NCI-H1105 treated with DMSO at 0.1 percent for 48 hours (cell line): ENCODE measurements at regions not wholly inside any gene's neighbourhood (a gene's known extent, or its start where the extent isn't known, plus 50 kb on each side); places are given as distances from the start of the nearest gene placed in this dataset.
"Not testable (repeated sequence)": the region's sequence is repeated elsewhere in the genome, so short reads cannot be mapped to it uniquely, and the experiment has no call there.

ENCODE experiments used
- DNase-seq: peaks from one replicate; lab custom pipeline; 2025; lab: John Stamatoyannopoulos, UW

GRCh38 chr3:19825193-19825592 is 108.8 kb downstream of the EFHB start:
- DNase-seq, result no peak

DNA sequence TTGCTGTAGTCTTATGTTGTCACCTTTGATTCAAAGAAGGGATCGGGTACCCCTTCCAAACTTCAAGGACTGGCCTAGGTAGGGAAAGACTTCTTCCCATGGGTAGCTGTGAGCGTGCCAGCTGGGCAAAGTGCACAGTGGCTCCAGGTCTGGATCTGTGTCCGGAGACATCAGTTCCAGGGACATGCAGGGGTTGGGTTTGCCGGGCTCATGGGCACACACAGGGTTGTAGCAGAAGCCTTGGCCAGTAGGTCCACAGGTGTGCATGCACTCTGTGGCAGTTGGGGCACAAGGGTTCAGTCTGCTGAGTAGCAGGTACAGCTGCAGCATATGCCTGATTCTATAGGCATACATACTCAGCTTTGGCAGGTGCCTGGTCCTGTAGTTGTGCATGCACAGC is 111.2 kb downstream of the EFHB start:
- no peak for DNase-seq

- no peak for DNase-seq
Observed at GRCh38 chr3:19816631-19817030, 117.4 kb downstream of the EFHB start.

DNA sequence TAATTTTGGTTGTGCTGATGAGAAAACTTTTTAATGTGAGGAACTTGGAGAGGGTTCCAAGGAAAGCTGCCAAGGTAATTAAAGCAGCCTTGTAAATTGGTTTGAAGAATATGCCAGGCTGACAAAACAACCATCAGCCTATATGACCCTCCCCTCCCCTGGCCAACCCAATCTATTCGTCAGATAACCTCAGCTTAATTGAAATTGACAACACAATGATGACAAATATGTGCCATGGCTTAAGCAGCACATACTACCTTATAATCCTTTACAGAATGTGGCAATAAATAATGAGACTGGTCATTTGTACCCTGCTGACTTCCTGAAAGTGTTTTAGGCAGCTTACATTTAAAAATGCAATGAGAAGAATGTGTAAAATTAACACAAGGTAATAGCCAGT is 118.2 kb downstream of the EFHB start:
- peak; percentile 0 for DNase-seq

DNA sequence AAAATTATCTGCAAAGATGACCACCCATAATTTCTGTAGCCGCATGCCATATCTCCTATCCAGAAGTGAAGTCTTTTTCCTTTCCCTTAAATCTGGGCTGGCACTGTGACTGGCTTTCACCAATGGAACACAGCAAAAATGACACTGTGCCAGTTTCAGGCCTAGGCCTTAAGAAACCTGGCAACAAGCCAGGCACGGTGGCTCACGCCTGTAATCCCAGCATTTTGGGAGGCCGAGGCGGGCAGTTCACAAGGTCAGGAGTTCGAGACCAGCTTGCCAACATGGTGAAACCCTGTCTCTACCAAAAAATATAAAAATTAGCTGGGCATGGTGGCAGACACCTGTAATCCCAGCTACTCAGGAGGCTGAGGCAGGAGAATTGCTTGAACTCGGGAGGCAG is 120.3 kb downstream of the EFHB start:
- DNase-seq, result not testable (repeated sequence)

DNA sequence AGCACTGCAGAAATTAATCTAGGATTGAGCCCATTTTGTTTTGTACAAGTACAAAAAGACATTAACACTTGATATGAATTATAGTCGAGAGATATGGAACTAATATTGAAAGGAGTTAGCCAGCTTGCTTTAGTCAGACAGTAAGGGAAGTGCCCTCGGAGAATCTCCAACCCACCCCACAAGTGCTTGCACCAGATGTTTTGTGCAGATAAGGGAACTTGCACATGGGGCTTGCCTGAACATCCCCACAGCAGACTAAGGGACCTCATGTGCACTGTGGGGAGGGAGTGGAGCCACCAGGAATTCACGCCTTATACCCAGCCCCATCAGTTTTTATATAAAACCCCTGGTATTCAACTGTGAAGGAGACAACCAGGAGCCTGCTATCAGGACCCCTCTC is 122.3 kb downstream of the EFHB start:
- DNase-seq, result no peak

DNA sequence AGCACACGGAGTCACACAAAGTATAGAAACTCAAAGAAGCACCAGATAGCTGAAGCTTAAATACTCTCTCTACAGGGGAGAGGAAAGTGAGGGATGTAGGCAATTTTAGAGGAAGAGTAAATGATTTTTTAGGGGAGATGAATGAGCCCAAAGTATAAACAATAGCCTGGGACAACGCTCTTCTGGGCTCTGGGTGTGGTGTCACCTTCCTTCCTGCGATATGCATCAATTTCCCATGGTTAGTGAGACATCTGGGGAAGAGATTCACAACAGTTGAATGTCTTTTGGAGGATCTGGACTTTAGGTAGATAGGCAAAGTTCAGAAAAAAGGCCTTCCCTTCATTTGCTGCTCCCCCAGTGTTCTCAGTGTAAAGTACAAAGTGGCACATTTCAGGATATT is 125.2 kb downstream of the EFHB start:
- DNase-seq, result no peak

GRCh38 chr3:19799887-19800286 is 134.1 kb downstream of the EFHB start:
- DNase-seq, result no peak

- no peak for DNase-seq
Observed at GRCh38 chr3:19799115-19799514, 134.9 kb downstream of the EFHB start.

DNA sequence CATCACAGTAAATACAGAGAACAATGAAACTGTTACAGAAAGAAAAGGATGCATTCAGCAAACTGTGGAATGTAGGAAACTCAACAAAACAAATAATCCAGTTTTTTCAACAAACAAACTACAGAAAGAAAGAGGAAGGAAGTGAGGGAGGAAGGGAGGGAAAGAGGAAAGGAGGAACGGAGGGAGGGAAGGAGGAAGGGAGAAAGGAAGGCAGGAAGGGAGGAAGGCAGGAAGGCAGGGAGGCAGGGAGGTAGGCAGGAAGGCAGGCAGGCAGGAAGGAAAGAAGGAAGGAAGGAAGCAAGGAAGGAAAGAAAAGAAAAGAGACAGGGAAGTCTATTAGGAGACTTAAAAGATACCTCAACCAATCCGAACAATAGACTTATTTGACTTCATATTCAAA is 135.7 kb downstream of the EFHB start:
- DNase-seq, result no peak

GRCh38 chr3:19792388-19792787 is 141.6 kb downstream of the EFHB start:
- DNase-seq, result no peak

- DNase-seq, result no peak
Observed at GRCh38 chr3:19775765-19776164, 158.3 kb downstream of the EFHB start.

DNA sequence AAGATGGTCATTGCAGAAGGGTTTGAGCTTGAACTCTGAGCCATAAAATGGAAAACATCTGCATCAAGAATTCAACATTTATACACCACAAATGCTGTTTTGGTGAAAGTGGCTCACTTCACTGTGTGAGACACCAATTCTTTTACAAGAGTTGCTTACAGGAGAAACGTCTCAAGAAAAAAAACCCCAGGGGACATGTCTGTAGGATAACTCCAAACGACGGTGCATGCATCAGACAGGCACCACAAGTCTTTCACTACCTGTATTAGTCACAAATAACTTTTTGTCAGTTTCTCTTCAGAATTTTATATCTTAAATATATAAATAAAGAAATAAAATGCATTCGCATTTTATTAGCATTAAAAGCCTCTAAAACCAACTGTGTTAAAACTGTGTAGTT is 164.3 kb downstream of the EFHB start:
- DNase-seq, result no peak

DNA sequence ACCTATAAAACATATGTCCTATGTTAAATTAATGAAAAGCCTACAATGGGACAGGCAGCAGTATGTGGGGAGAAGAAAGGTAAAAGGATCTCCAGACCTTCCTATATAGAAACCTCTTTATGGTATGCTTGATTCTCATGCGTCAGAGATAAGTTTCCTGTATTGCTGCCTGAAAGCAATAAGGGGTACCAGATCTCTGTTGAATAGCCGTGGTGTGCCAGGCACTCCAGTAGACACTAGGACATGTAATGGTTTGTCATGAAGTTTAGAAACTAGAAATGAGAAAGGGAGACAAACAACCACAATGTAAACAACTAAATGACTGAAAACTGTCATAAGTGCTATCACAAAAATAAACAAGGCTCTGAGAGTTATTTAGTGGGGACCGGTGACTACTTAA is 168.1 kb downstream of the EFHB start:
- no peak for DNase-seq

GRCh38 chr3:19757773-19758172 is 176.2 kb downstream of the EFHB start:
- DNase-seq, result no peak

DNA sequence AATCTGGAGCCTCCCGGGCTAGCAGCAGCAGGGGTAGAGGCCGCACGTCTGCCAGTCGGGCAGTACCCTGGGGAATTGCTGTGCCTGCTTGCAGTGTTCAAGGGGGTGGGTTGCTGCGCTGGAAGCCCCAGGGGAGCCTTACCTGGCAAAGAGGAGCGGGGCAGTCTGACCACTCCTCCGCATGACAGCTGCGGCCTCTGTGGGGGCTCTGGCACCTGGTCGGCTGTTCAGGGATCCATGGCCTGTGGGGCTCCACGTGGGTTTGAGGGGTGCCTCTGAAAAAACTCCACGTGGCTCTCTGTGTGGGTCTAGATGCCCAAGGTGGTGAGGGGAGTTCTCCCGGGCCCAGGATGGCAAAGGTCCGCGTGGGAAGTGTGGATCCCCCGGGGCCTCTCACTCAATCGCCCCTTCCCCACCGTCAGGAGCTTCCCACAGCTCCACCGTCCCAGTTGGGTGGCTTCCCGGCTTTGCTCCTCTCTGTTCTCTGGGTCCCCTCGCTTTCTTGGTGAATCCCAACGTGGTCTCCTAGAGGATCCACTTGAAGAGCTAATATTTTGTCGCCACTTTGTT is 184.5 kb downstream of the EFHB start:
- DNase-seq, result no peak

DNA sequence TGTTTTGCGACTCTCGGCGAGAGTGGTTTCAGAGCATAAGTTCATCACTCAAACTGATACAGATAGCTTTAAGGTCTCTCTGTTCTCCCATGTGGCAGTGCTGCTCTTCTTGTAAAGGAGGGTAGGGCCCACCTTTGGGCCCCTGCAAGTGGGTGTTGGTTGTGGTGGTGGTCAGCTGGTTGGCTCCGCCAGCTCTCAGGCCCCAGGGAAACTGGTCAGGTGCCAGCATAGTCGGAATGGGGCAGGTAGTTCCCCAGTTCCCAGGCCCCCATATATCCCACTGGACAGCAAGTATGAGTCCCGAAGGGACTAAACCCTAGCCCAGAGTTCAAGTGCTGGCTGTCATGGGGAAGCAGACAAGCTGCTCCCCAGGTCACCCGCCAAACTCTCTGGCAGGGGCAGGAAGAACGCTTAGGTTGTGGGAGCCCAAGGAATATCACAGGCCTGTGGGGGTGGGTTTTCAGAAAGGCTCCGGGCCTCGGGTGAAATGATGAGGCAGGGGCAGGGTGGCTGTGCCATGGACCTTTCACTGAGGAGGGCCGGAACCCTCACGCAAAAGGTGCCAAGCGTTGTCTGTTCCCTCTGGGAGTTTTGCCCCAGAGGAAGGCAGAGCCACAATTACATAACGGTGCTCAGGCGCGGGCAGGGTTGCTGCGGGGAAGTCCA is 185.1 kb downstream of the EFHB start:
- no peak for DNase-seq

DNA sequence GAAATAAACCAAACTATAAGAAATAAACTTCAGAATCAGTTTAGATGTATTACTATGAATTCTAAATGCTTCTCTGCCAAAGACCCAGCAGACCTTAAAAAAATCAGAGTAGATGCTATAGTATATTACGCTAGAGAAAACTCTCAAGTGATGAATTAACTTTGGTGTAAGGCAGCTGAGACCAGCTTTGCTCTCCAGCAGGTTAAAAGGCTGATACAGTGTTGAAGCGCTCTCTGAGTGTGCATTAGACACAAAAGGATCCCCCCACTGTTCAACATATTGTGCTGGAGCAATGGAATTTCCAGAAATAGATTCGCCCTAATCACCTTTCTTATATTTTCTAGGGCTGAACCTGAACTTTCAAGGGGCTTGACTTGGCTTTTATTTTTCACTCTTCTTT is 190.0 kb downstream of the EFHB start:
- DNase-seq, result no peak

- no peak for DNase-seq
Observed at GRCh38 chr3:19742935-19743334, 191.1 kb downstream of the EFHB start.

DNA sequence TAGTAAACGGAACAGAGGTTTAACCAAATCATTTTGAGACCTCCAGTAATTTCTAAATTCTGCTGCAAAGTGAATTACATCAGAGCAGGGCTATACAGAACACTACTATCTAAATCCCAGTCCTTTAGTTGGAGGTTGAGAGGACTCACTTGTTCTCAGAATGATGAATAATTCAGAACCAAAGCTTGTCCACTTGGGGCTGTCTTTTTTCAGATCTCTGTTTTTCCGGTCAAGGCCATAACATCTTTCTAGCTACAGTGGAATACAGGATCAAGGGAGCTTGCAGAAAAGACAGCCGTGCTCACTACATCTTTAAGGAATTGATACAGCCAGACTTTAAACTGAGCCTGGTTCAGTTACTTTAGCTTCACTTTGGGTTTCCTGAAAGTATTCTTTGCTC is 194.5 kb downstream of the EFHB start:
- no peak for DNase-seq

- DNase-seq, result no peak
Observed at GRCh38 chr3:19738846-19739245, 195.2 kb downstream of the EFHB start.

GRCh38 chr3:19735111-19735510 is 198.9 kb downstream of the EFHB start:
- DNase-seq, result no peak

DNA sequence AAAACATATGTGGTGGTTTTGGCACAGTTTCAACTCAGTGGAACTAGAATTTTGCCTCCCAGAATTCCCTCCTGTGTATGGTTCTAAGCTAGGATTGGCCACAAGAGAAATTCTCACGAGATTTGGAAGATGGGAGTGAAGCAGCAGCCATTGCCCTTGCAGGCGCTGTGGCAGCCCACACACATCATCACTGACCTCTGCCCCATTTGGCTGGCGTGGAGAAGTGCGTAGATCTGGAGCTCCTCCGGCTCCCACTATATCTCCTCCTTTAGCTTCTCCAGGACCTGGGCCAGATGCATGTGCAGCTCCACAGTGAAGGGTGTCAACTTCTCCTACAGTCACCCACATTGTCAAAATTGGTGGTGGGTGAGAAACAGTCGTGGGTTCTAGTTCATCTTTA is 199.6 kb downstream of the EFHB start:
- DNase-seq, result no peak

DNA sequence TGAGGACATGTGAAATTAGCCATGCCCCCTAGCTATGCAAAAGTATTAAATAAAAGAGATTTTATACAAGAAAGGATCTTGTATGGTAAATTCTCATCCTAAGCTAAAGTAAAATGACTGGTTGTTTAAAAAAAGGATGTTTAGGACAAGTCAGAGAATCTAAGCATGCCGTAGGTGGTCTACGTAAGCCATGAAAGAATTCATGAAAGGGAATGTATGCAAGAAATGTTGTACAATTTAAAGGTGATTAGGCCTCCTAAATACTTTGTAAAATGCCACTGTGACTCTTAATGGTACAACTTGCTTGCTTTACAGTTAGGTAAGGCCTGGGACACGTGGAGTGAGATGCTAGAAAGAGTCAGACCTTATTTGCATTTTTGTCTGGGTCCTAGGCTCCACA is 209.0 kb downstream of the EFHB start:
- DNase-seq, result no peak
